Daoy (cell line): ENCODE measurements at regions not wholly inside any gene's neighbourhood (a gene's known extent, or its start where the extent isn't known, plus 50 kb on each side); places are given as distances from the start of the nearest gene placed in this dataset.
"Not testable (repeated sequence)": the region's sequence is repeated elsewhere in the genome, so short reads cannot be mapped to it uniquely, and the experiment has no call there.

Source experiments
- DNase-seq: peaks from one replicate; pipeline ENCODE4 v3.0.0-alpha.2; 2015; ENCODE audit warnings: low read depth

DNA sequence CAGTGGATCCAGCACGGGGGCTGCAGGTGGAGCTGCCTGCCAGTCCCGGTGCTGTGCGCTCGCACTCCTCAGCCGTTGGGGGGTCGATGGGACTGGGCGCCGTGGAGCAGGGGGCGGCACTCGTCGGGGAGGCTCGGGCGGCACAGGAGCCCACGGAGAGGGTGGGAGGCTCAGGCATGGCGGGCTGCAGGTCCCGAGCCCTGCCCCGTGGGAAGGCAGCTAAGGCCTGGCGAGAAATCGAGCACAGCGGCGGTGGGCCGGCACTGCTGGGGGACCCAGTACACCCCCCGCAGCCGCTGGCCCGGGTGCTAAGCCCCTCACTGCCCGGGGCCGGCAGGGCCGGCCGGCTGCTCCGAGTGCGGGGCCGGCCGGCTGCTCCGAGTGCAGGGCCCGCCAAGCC is 52.3 kb upstream of the MARK1 start:
- DNase-seq = not testable (repeated sequence)

DNA sequence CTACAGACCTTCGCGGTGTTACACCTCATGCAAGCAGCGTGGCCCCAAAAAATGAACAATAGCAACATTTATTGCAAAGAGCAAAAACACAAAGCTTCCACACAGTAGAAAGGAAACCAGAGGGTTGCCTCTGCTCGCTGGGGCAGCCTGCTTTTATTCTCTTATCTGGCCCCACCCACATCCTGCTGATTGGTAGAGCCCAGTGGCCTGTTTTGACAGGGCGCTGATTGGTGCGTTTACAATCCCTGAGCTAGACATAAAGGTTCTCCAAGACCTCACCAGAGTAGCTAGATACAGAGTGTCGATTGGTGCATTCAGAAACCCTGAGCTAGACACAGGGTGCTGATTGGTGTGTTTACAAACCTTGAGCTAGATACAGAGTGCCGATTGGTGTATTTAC is 52.8 kb upstream of the MARK1 start:
- DNase-seq = not testable (repeated sequence)

DNA sequence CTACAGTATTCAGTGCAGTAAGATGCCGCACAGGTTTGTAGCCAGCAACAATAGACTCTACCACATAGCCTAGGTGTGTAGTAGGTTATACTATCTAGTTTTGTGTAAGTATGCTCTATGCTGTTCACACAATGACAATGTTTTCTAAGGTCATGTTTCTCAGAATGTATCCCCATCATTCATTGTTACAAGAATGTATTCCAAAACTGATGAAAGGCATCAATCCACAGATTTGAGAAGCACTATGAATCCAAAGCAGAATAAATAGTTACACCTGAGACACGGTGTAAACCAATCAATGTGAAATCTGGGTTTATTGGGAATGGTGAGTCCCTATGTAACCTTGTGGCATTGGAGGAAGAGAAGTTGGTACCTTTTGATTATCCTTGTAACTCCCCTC is 54.5 kb upstream of the MARK1 start:
- no peak for DNase-seq

DNA sequence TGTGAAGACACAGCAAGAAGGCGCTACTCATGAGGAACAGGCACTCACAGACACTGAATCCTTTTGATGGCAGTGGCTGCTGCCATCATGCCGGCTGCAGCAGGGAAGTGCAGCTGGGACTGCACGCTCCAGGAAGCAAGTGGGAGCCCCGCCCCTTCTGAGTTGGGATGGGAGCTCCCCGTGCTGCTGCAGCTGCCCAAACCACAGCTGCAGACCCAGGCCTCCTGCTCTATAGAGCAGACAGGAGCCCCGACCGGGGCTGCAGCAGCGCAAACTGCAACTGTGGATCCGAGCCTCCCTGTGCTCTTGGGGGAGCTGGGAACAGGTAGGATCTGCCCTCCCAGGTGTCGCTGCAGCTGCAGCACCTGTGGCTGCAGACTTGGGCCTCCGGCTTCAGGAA is 65.2 kb upstream of the MARK1 start:
- DNase-seq = peak; percentile 9

DNA sequence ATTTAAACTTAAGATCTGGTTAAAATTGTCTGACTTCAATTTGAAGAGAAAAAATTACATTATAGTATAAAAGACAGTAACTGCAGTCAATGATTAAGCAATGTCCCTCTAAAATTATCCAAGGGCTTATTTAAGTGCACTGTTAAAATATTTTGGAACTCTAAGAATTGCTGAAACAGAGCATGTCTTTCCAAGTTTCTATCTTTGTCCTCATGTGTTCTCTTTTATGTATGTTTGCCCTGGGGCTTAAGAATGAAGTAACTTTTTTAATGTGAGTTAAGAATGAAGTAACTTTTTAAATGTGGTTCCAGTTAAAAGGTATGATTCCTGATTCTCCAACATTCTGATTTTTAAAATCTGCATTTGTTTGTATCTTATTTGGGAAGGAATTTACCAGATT is 69.0 kb upstream of the MARK1 start:
- DNase-seq = no peak

DNA sequence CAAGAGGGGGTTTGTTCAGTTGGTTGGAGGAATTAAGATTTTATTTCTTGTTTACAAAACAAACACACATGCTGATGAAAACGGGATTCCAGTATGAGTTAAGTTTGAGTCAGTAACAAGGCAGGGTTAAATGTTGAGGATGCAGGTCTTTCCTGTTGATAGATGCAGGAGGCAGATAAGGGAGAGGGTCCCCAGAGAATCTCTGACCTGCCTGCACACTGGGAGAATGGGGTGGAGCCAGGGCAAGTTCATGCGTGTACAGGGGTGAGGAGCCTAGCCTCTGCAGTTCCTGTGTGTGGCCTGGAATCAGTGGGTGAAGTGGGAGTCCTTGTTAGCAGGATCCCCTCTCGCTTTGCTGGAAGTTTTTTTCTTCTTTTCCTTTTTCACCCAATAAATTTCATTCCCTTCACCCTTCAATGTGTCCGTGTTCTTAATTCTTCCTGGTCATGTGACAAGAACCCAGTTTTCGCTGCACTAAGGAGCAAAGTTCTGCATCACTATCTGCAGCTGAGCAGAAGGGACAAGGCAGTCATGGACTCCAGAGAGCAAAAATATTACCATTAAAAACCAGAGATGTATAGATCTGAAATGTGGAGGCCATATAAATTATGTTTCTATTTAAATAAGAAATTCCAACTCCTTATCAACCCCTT is 69.9 kb upstream of the MARK1 start:
- DNase-seq = no peak

DNA sequence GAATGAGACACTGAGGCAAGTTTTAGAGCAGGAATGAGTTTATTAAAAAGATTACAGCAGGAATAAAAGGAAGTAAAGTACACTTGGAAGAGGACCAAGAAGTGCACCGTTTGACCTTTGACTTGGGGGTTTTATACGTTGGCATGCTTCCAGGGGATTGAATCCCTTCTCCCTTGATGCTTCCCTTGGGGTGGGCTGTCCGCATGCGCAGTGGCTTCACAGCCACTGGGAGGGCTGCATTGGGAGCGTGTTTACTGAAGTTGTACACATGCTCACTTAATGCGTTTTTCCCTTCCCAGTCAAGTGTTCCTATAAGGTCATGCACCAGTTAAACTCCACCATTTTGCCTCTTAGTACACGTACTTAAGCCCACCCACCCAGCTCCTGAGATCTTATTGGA is 72.4 kb upstream of the MARK1 start:
- no peak for DNase-seq

DNA sequence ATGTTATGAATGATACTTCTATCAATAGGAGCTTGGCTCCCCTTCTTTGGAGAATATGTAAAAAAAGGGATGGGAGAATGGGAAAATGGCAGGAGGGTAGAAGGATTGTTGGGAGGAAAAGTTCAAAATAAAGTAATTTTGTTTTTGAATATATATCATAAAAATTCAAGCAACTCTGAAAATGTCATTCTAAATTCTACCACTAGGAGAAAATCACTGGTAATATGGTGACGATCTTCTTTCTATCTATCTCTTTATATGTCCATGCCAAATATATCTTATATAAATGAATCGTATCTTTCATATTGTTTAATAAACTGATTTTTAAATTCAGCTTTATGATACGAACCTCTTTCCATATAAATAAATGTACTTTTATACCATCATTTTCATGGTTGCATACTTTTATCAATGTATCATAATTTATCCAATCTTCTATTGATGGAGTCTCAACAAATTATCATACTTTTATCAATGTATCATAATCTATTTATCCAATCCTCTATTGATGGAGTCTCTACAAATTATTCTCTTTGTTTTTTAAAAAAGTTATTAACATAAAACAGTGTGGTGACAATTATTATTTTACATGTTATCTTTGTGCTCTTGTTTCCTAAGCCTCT is 73.7 kb upstream of the MARK1 start:
- no peak for DNase-seq

DNA sequence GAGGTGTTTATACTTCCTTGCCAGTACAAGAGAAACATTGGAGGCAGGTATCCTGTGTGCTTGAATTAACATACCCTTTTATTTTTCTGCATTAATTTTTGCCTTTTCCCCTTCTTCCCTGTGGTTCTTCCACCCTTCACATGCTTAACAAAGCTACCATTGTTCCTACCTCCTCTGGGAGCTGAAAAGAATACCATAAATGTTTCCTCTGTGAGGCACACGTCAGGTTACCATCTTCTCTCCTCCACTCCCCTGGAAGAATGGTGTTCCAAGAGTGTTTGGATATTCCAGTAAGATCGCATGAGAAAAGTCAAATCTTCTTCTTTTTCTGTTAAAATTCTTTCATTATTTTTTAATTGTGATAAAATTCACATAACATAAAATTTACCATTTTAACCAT is 74.6 kb upstream of the MARK1 start:
- DNase-seq = no peak

DNA sequence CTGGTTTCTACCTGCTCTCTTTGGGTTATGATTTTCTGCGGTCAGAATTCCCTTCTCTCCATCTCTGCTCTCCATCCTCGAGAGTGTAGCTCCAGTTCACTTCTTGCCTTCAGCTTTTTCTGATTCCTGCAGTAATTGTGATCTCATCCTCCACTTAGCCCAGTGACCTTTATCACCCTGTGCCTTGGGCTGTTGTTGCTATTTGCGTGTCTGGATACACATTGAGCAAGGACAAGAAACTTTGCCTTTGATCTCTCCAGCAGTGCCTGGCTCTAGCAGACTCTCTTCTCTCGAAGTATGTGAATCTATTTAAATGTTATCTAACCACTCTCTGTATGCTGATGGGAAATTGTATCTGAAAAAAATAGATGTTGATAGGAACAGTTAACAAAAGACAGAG is 76.4 kb upstream of the MARK1 start:
- DNase-seq = peak; percentile 13

DNA sequence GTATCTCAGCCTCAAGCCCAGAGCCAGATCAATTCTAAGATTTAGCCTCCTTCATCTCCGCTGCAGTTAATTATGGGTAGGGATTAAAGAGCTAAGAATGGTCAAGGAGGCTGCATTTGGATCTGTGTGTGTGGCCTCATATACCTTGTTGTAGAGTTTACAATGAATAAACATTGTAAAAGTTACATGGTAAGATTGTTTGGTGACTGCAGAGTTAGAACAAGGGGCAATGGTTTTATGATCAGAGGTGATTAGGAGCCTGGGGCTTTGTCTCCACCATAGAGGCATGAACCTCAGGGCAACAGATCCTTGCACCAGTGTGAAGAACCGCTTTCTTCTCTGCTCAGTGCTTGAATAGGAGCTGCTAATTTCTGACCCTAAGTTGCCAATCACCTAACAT is 77.0 kb upstream of the MARK1 start:
- no peak for DNase-seq

DNA sequence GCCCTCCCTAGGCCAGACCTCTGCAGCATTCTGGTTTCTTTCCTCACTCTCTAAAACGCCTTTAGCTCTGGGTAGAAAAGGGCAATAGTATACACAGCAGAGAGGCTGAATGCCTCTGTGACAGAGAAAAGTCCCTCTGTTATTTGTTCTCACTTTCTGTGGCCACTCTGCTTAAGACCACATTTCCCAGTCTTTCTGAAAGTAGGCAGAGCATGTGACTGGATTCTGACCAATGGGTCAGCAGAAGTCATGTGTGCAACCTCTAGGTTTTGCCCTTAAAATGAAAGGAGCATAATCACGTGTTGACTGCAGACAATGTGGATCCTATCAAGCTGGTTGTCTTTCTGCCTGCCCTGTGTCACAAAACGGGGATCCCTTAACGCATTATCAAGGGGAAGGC is 79.7 kb upstream of the MARK1 start:
- DNase-seq = no peak

DNA sequence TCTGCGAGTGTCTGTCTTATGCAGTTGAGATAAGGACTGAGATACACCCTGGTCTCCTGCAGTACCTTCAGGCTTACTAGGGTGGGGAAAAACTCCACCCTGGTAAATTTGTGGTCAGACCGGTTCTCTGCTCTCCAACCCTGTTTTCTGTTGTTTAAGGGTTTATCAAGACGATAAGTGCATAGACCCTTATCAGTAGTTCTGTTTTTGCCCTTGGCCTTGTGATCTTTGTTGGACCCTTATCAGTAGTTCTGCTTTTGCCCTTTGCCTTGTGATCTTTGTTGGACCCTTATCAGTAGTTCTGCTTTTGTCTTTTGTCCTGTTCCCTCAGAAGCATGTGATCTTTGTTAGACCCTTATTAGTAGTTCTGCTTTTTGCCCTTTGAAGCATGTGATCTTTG is 83.3 kb upstream of the MARK1 start:
- not testable (repeated sequence) for DNase-seq

DNA sequence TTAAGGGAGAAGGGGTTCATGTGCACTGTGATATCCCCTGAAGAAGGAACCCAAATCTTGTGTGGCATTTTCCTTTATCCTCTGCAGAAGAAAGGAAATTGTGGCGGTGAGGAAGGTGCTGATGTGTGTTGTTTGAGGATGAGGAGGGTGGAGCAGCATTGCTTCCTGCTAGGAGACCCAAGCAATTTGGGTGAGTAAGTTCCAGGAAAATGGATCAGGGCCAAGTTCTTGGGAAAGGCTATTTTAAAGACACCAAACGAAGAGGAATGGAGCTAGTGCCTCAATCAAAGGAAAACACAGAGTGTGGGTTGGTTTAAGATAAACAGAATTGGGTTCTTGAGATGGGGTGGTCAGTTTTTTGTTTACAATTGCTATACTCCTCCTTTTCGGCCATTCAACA is 86.7 kb upstream of the MARK1 start:
- peak; percentile 30 for DNase-seq

DNA sequence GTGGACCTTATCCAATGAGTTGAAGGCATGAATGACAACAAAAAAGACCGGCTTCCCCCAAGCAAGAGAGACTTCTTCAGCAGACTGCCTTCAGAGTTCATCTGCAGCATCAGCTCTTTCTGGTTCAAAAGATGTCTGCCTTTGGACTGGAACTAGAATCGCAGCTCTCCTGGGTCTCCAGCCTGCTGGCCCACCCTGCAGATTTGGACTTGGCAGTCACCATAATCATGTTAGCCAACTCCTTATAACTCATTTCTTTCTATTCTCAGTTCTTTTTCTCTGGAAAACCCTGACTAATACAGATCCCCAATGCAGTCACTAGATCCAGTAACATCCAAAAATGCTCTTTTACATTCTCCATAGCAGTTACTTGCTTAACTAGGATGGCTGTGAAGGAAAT is 89.2 kb upstream of the MARK1 start:
- no peak for DNase-seq

DNA sequence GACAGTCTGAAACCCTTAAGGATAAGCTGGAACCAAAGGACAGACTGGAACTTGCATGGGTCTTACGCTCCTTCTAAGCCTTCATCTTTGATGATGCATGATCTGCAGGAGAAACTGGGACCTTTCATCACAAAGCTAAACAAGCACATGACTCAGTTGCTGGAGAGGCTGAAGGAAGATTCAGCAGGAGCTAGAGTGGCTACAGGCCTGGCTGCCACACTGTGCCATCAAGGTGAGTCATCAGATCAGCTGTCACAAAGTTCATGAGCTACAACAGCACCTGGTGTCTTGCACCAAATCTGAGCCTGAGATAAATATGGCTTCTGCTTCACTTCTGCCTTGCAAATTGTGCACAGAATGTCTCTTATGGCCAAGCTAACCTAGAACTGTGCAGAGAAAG is 95.5 kb upstream of the MARK1 start:
- DNase-seq = peak; percentile 32

DNA sequence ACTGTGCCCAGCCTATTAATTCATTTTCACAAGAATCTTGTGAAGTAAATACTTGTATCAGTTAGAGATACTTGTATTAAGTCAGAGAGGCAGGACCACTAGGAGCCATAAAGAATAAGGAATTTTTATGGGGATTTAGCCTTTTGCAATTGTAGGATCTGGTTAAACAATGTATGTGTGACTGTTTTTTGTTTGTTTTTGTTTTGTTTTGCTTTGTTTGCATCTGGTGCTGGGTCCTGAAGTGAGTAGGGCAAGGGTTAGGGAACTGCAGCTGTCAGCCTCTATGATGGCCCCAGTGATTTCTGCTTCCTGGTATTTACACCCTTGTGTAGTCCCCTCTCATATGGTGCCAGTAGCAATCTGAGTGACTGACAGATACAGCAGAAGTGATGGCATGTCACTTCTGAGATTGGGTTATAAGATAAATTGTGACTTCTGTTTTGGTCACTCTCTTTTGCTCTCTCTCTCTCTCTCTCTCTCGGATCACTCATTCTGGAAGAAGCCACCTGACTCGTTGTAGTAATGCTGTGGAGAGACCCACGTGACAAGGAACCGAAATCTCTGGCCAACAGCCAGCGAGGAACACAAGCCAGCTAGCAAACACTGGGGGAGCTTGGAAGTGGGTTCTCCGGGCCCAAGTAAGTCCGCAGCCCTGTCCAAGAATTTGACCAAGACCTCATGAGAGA is 96.2 kb upstream of the MARK1 start:
- DNase-seq = peak; percentile 8

DNA sequence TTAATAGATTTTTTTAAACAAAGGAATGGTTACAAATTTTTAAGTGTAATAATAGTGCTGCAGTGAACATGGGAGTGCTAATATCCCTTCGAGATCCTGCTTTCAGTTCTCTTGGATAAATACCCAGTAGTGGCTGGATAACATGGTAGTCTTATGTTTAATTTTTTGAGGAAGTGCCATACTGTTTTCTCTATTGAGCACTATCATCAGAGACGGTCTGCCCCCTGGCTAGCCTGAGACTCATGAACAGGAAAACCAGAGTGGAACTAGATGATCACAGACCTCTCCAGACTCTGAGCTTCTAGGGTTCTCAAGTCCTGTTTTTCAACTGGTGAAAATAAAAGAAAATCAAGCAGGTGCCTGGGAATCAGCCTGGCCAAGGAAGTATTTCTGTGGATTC is 97.3 kb upstream of the MARK1 start:
- DNase-seq = no peak

DNA sequence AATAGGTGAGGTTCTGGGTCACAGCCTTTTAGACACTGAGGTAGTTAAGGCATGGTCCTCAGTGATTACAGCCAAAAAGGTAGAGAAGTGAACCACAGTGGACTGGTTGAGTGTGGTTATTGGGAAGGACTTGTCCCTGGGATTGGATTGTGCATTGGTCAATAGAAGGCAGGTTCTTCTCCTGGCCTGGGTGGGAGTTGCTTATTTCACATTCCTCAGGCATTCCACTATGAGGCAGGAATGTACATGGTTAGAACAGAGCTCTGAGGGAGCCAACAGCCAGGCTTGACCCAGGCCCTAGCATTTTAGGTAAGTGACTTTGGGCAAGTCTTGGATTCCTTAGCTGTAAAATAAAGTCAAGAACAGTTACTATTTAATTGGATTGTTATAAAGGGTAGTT is 97.9 kb upstream of the MARK1 start:
- no peak for DNase-seq

DNA sequence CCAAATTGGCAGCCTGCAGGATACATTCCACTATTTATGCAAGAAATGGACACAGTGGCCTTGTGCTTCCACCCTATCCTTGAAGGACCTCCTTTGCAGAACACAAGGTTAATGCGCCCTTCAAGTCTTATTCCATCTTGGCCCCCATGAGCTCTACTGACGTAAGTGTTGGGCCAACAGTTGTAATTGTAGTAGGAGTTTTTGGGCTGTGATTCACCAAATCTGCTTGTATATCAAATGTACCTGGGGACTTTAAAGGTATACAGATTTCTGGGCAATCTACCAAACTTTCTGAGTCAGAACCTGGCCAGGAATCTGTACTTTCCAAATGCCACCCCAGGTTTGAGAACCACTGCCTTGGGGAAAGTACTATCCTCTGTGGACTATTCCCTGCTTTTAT is 100.9 kb upstream of the MARK1 start:
- DNase-seq = peak; percentile 48

DNA sequence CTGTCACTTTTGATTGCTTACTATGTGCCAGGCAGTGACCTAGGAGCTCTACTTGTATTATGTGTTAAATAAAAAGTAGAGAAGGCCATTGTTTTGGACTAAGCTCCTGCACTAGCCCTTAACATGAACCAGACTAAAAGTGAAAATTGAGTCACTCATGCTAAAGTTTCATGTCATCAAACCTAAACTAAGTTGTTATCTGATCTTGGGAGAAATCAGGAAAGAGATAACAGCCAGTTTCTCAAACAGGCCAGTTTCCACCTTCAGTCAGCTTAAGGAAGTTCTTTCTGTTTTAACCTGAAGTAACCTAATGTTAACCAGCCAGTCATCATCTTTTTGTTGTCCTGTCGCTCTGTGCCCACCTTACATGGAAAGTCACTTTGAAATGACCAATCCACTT is 102.1 kb upstream of the MARK1 start:
- no peak for DNase-seq

DNA sequence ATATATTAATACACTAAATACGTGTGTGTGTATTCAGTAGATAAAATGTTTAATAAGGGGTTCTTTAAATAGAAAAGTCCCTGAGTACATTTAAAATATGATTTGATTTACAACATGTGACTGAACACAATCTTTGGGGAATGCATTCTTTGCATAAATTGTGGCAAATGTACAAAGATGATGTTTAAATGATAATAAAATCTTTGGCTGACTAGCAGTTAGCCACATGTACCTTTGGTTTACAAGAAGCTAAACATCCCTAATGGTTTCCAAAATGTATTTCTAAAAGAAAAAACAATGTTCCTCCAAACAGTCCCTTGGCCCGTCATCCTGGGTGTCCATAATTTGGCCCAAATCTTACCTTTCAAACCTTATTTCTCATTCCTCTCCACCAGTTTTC is 106.4 kb upstream of the MARK1 start:
- DNase-seq = no peak

DNA sequence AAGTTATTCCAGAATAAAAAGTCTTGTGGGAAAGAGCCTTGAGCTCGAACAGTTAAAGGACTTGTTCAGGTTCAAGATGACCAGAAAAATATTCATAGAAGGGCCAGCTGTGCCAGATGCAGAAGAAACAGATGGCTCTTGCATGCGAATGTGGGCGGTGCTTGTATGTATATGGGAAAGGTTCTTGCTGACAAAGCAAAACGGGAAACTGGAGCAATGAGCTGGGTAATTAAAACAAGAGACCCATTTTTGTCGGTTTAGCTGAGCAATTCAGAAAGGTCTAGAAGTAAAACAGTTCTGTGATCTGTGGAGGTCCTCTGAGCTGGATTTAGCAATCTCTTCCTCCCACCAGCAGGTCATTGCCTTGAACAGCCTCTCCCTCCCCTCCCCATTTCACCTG is 107.2 kb upstream of the MARK1 start:
- no peak for DNase-seq

DNA sequence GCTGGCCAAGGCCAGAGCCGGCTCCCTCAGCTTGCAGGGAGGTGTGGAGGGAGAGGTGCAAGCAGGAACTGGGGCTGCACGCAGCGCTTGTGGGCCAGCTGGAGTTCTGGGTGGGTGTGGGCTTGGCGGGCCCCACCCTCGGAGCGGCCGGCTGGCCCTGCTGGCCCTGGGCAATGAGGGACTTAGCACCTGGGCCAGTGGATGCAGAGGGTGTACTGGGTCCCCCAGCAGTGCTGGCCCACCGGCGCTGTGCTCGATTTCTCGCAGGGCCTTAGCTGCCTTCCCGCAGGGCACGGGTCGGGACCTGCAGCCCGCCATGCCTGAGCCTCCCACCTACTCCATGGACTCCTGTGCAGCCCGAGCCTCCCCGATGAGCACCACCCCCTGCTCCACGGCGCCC is 115.6 kb upstream of the MARK1 start:
- DNase-seq = not testable (repeated sequence)
